HepG2 (cell line): ENCODE measurements at regions not wholly inside any gene's neighbourhood (a gene's known extent, or its start where the extent isn't known, plus 50 kb on each side); places are given as distances from the start of the nearest gene placed in this dataset.
A peak's percentile ranks its signal among the peaks of the same experiment; 100 is the strongest.

ENCODE experiments used
- AKNA ChIP-seq: sonication (generic); formaldehyde crosslinking; IDR thresholded peaks from 2 replicates; pipeline ENCODE4 v1.4.0; 2020; ENCODE audit warnings: missing genetic modification reagents, borderline replicate concordance
- CBX5 ChIP-seq: sonication (generic); formaldehyde crosslinking; IDR thresholded peaks from 2 replicates; pipeline ENCODE4 v1.4.0; 2020; ENCODE audit warnings: missing genetic modification reagents, borderline replicate concordance
- EP300 ChIP-seq, 3 experiments: sonication (generic) in 1 of 3; formaldehyde crosslinking in 1 of 3; IDR thresholded peaks; 2 replicates each; pipeline versions ENCODE4 v1.5.1 to v1.6.1; 2011 to 2020; ENCODE audit warnings: low read depth in 2 of 3, low read length in 2 of 3, borderline replicate concordance in 1 of 3, improper control_type of control experiment in 1 of 3, mild to moderate bottlenecking in 1 of 3, missing genetic modification reagents in 1 of 3, moderate library complexity in 1 of 3
- FOXP4 ChIP-seq: sonication (generic); formaldehyde crosslinking; IDR thresholded peaks from 2 replicates; pipeline ENCODE4 v1.4.0; 2020; ENCODE audit warnings: missing genetic modification reagents
- KDM3A ChIP-seq: IDR thresholded peaks from 2 replicates; pipeline ENCODE4 v1.6.1; 2018; ENCODE audit warnings: low read depth, missing compliant biosample characterization
- NFAT5 ChIP-seq: sonication (generic); formaldehyde crosslinking; IDR thresholded peaks from 2 replicates; pipeline ENCODE4 v1.4.0; 2020; ENCODE audit warnings: missing genetic modification reagents
- RXRB ChIP-seq: IDR thresholded peaks from 2 replicates; pipeline ENCODE4 v1.6.1; 2016; ENCODE audit warnings: borderline replicate concordance, missing genetic modification reagents, missing compliant biosample characterization
- ZBTB2 ChIP-seq: sonication (generic); formaldehyde crosslinking; IDR thresholded peaks from 2 replicates; pipeline ENCODE4 v1.8.0; 2022; ENCODE audit warnings: low read depth, missing genetic modification reagents
- ZBTB43 ChIP-seq: sonication (generic); formaldehyde crosslinking; conservative IDR thresholded peaks from 2 replicates; pipeline ENCODE4 v1.4.0; 2020; ENCODE audit warnings: missing genetic modification reagents
- ZNF292 ChIP-seq: sonication (generic); formaldehyde crosslinking; IDR thresholded peaks from 2 replicates; pipeline ENCODE4 v1.8.1; 2022; ENCODE audit warnings: mild to moderate bottlenecking, low read depth, missing genetic modification reagents, borderline replicate concordance

GRCh38 chr14:35213869-35214387, 78.3 kb upstream of the PSMA6 start (continued):
- TF ChIP-seq NFAT5 (CRISPR knock-in tag) (no peak), ZBTB43 (no peak), FOXP4 (peak; percentile 43; the same call in 1 of the 2 replicates), EP300 (IDR thresholded peaks at IDR 0.05; ENCODE audit: low read depth in 2 of 2, low read length in 2 of 2) (peak in 1 of 2 experiments; percentile 72; a peak in 2 of 4 replicates), EP300 (CRISPR knock-in tag; IDR thresholded peaks at IDR 0.05; ENCODE audit: borderline replicate concordance) (no peak), KDM3A (CRISPR knock-in tag) (no peak), CBX5 (no peak), ZBTB2 (no peak), RXRB (peak; percentile 41; the same call in 1 of the 2 replicates), AKNA (no peak), ZNF292 (CRISPR knock-in tag) (no peak)
